Right atrium auricular region (tissue), 2 donors: ENCODE measurements at regions not wholly inside any gene's neighbourhood (a gene's known extent, or its start where the extent isn't known, plus 50 kb on each side); places are given as distances from the start of the nearest gene placed in this dataset.

Experiments used
- DNase-seq: peaks from one replicate; pipeline ENCODE4 v3.0.0-alpha.2; 2019; ENCODE audit warnings: low spot score
- H3K27ac ChIP-seq, 2 donors: fragments of 200-600 bp; sonication (generic); 1 replicate in 1 of 2; 2 replicates in 1 of 2; pipeline ENCODE4 v1.5.1; 2016 to 2019
- H3K27me3 ChIP-seq, 2 donors: fragments of 200-600 bp; sonication (generic); one replicate each; pipeline versions ENCODE4 v1.5.1 to v1.6.0; 2017 to 2019
- H3K36me3 ChIP-seq: fragments of 200-600 bp; sonication (generic); one replicate; pipeline ENCODE4 v1.5.1; 2016
- H3K4me1 ChIP-seq, 2 donors: fragments of 200-600 bp; sonication (generic); one replicate each; pipeline versions ENCODE4 v1.5.1 to v1.6.0; 2017 to 2019
- H3K4me3 ChIP-seq, 2 donors: fragments of 200-600 bp; sonication (generic); 1 replicate in 1 of 2; 2 replicates in 1 of 2; pipeline ENCODE4 v1.5.1; 2017 to 2019; ENCODE audit warnings: mild to moderate bottlenecking in 1 of 2, moderate library complexity in 1 of 2
- H3K9me3 ChIP-seq, 2 donors: fragments of 200-600 bp; sonication (generic); one replicate each; pipeline ENCODE4 v1.5.1; 2019
- TF ChIP-seq, protein P1 (sequence below), 2 donors: fragments of 200-600 bp; sonication (generic); IDR thresholded peaks; one replicate each; pipeline ENCODE4 v1.5.1; 2019; ENCODE audit warnings: antibody characterized with exemption in 2 of 2

DNA sequence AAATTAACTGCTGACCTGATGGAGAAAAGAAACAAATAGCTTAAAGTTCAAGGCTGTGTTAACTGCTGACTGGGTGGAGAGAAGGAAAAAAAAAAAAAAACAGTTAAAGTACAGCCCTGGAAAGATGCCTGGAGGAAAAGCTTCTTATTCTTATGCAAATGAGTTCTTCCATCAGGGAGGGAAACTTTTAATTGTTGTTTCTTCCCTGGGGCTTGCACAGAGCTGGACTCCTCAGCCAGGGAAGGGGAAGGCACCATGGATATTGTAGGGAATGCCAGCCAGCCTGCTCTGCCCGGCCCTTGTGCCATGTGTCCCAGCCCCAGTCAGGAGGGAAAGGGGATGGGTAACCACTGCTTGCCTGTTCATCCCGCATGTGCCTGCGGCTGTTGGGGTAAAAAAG lies 833.1 kb upstream of the CRIM1 start:
- Histone ChIP-seq H3K4me3 (no peak overlapping the region), H3K27ac (no peak overlapping the region)
- TF ChIP-seq, protein P1, sequence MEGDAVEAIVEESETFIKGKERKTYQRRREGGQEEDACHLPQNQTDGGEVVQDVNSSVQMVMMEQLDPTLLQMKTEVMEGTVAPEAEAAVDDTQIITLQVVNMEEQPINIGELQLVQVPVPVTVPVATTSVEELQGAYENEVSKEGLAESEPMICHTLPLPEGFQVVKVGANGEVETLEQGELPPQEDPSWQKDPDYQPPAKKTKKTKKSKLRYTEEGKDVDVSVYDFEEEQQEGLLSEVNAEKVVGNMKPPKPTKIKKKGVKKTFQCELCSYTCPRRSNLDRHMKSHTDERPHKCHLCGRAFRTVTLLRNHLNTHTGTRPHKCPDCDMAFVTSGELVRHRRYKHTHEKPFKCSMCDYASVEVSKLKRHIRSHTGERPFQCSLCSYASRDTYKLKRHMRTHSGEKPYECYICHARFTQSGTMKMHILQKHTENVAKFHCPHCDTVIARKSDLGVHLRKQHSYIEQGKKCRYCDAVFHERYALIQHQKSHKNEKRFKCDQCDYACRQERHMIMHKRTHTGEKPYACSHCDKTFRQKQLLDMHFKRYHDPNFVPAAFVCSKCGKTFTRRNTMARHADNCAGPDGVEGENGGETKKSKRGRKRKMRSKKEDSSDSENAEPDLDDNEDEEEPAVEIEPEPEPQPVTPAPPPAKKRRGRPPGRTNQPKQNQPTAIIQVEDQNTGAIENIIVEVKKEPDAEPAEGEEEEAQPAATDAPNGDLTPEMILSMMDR (IDR thresholded peaks at IDR 0.05) = no peak

DNA sequence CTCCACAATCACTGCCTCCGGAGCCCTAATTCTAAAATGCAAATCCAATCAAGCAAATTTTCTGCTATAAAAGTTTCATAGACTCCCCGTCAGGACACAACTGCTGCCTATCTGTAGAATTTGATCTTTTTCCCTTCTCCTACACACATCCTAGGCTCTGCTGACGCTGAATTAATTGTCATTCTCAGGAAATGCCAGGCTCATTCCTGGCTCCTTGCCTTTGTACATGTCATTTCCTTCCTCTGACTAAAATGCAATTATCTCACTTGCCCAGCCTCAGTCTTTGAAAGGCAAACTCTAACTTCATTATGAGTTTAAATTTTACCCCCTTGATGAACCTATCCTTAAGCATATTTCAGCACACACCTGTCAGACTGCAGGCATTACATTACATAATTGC lies 844.9 kb upstream of the CRIM1 start:
- Histone ChIP-seq H3K27ac (no peak overlapping the region), H3K4me3 (no peak overlapping the region), H3K36me3 (no peaks in the 10 kb centered on the region), H3K27me3 (no peaks in the 10 kb centered on the region), H3K4me1 (no peaks in the 10 kb centered on the region), H3K9me3 (peaks cover 0 to 6% of the 10 kb centered on the region in 2 donors)
- no peak for DNase-seq
- TF ChIP-seq, protein P1 (IDR thresholded peaks at IDR 0.05) = no peak

More for the DNA sequence above, 833.1 kb upstream of the CRIM1 start:
- Histone ChIP-seq H3K36me3 (no peaks in the 10 kb centered on the region), H3K9me3 (peaks cover 0 to 4% of the 10 kb centered on the region in 2 donors), H3K27me3 (no peaks in the 10 kb centered on the region), H3K4me1 (no peaks in the 10 kb centered on the region)
- no peak for DNase-seq

DNA sequence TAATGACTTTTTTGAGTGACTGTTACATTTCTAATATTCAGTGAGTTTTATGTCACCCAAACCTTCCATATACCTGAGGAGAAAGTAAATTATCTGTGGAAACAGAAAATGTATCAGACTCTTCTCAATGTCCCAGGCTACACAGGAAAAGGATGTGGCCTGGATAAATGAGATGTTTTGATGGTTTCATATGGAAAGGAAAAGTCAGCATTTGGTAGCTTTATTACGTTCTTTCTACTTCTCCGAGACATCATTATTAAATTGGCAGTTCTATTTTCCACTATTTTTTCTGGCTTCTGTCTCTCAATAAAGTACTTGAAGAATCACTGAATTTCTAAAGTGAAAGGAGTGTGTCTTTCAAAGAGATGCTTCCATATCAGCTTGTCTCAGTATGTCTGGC lies 847.0 kb upstream of the CRIM1 start:
- DNase-seq = no peak
- no peaks in the 10 kb centered on the region for H3K27me3 ChIP-seq

DNA sequence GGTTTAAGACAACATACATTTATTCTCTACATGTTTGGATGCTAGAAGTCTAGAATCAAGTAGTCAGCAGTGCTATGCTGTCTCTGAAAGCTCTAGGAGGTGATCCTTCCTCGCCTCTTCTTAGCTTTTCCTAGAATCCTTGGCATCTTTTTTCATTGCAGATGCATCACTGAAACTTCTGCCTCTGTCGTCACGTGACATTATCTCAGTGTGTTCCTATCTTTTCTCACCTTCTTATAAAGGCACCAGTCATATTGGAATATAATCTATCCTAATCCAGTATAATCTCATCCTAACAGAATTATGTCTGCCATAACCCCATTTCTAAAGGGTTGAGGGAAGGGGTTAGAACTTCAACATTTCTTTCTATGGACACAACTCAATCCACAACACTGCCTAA lies 851.2 kb upstream of the CRIM1 start:
- H3K27ac ChIP-seq = no peak overlapping the region
- no peak for DNase-seq
- TF ChIP-seq, protein P1 (IDR thresholded peaks at IDR 0.05) = no peak
- no peaks in the 10 kb centered on the region for H3K4me1 ChIP-seq
- no peaks in the 10 kb centered on the region for H3K36me3 ChIP-seq
- H3K27me3 ChIP-seq = no peaks in the 10 kb centered on the region
- H3K4me3 ChIP-seq = no peak overlapping the region
- no peaks in the 10 kb centered on the region for H3K9me3 ChIP-seq

More for the DNA sequence above, 847.0 kb upstream of the CRIM1 start:
- Histone ChIP-seq H3K36me3 (no peaks in the 10 kb centered on the region), H3K9me3 (peaks cover 0 to 6% of the 10 kb centered on the region in 2 donors), H3K27ac (no peak overlapping the region), H3K4me1 (no peaks in the 10 kb centered on the region), H3K4me3 (no peak overlapping the region)
- TF ChIP-seq, protein P1 (IDR thresholded peaks at IDR 0.05) = no peak

DNA sequence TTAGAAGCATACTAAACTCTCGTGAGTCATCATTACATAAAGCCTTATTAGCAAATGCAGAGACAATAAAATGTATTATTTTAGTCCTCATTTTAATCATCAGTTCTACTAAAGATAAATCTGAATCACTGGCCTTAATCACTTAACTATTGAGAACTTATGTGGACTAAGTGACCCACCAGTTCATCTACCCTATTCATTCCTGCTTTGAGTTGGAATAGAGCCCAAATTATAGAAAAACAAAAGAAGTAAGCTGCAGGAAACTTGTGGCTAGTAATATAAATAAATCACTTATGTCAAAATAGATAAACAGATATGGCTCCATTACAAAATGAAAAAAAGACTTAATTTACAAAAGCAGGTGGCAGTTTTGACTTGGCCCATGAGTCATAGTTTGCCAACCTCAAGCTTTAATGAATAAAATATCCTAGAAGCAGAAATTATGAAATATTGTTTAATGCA lies 851.8 kb upstream of the CRIM1 start:
- Histone ChIP-seq H3K27me3 (no peaks in the 10 kb centered on the region), H3K9me3 (no peaks in the 10 kb centered on the region), H3K27ac (no peak overlapping the region), H3K4me1 (no peaks in the 10 kb centered on the region), H3K4me3 (no peak overlapping the region), H3K36me3 (no peaks in the 10 kb centered on the region)
- TF ChIP-seq, protein P1 (IDR thresholded peaks at IDR 0.05) = no peak
- no peak for DNase-seq

DNA sequence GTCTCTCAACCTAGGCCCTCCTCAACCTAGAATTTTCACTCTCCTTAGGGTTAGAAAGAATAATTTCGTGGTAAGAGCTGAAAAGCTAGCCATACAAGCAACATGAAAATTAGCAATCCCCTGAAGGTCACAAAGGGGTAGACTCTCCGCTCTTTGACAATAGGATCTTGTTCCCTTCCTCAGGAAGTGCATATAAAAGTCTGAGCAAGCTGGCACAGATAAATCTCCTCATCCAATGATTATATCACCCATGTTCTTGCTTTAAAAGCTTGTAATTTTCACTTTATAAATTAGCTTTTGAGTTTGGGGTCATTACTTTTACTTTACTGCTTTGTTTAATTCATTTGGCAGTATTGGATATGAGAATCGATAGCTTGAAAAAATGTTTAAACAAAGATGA lies 852.3 kb upstream of the CRIM1 start:
- no peak for DNase-seq
- Histone ChIP-seq H3K4me1 (no peaks in the 10 kb centered on the region), H3K27ac (no peak overlapping the region), H3K27me3 (no peaks in the 10 kb centered on the region), H3K4me3 (no peak overlapping the region), H3K9me3 (no peaks in the 10 kb centered on the region), H3K36me3 (no peaks in the 10 kb centered on the region)
- TF ChIP-seq, protein P1 (IDR thresholded peaks at IDR 0.05) = no peak
